IPS-NIHi7 (cell line): ENCODE measurements at regions not wholly inside any gene's neighbourhood (a gene's known extent, or its start where the extent isn't known, plus 50 kb on each side); places are given as distances from the start of the nearest gene placed in this dataset.

ENCODE experiments used
- DNase-seq: peaks from one replicate; pipeline ENCODE4 v3.0.0; 2012; ENCODE audit warnings: mixed read lengths; ENCODE audit errors: extremely low spot score

GRCh38 chr4:180696460-180697092 lies 1546.6 kb upstream of the TENM3 start:
- no peak for DNase-seq

GRCh38 chr4:180698550-180699195 lies 1544.5 kb upstream of the TENM3 start:
- no peak for DNase-seq

- no peak for DNase-seq
Measured at GRCh38 chr4:180706766-180707165, 1536.4 kb upstream of the TENM3 start.

GRCh38 chr4:180710628-180711337 lies 1532.4 kb upstream of the TENM3 start:
- no peak for DNase-seq

GRCh38 chr4:180717451-180718033 lies 1525.7 kb upstream of the TENM3 start:
- DNase-seq = no peak

- no peak for DNase-seq
Measured at GRCh38 chr4:180721356-180721755, 1521.8 kb upstream of the TENM3 start.

- no peak for DNase-seq
Measured at GRCh38 chr4:180726611-180727010, 1516.6 kb upstream of the TENM3 start.

- DNase-seq = no peak
Measured at GRCh38 chr4:180727478-180727877, 1515.7 kb upstream of the TENM3 start.

- no peak for DNase-seq
Measured at GRCh38 chr4:180734753-180735432, 1508.3 kb upstream of the TENM3 start.

- DNase-seq = no peak
Measured at GRCh38 chr4:180741703-180742102, 1501.5 kb upstream of the TENM3 start.

- no peak for DNase-seq
Measured at GRCh38 chr4:180745019-180745418, 1498.2 kb upstream of the TENM3 start.

GRCh38 chr4:180751009-180751408 lies 1492.2 kb upstream of the TENM3 start:
- no peak for DNase-seq

GRCh38 chr4:180757927-180758326 lies 1485.3 kb upstream of the TENM3 start:
- DNase-seq = no peak

GRCh38 chr4:180766045-180766444 lies 1477.2 kb upstream of the TENM3 start:
- no peak for DNase-seq

GRCh38 chr4:180766944-180767729 lies 1476.1 kb upstream of the TENM3 start:
- peak; percentile 26 for DNase-seq

GRCh38 chr4:180768610-180769009 lies 1474.6 kb upstream of the TENM3 start:
- no peak for DNase-seq

- DNase-seq = no peak
Measured at GRCh38 chr4:180769791-180770190, 1473.4 kb upstream of the TENM3 start.

GRCh38 chr4:180770265-180770664 lies 1472.9 kb upstream of the TENM3 start:
- no peak for DNase-seq

- DNase-seq = no peak
Measured at GRCh38 chr4:180784940-180785339, 1458.3 kb upstream of the TENM3 start.

GRCh38 chr4:180788729-180789128 lies 1454.5 kb upstream of the TENM3 start:
- no peak for DNase-seq

- DNase-seq = no peak
Measured at GRCh38 chr4:180789929-180790328, 1453.3 kb upstream of the TENM3 start.
